ENCODE measurements at regions not wholly inside any gene's neighbourhood (a gene's known extent, or its start where the extent isn't known, plus 50 kb on each side); places are given as distances from the start of the nearest gene placed in this dataset.

DNA sequence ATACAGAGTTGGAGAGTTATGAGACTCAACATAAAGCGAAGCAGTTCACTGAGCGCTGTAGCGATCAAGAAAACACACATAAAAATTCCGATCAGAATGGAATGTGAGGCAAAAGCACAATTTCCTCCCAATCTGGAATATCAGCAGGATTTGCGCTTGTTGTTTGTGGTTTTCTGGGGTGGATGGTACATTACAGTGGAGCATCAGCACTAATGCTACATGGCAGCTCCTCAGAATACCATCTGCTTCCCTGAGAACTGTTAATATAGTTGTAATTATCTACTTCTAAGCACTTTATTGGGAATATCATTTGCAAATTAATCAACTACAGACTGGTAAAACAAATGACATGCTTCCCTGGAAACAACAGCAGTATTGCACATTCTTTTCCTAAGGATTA lies 324.1 kb upstream of the PPARGC1A start:
- H3K27me3 ChIP-seq (replicated peaks; ENCODE audit: insufficient read depth): no peaks in the 10 kb centered on the region
- H3K4me3 ChIP-seq: no peak overlapping the region
- no peaks in the 10 kb centered on the region for H3K4me1 ChIP-seq (ENCODE audit: control insufficient read depth in 1 of 2, low read depth in 2 of 2)
- H3K9me3 ChIP-seq: no peaks in the 10 kb centered on the region
- H3K36me3 ChIP-seq: no peaks in the 10 kb centered on the region
- TF ChIP-seq, protein P1, sequence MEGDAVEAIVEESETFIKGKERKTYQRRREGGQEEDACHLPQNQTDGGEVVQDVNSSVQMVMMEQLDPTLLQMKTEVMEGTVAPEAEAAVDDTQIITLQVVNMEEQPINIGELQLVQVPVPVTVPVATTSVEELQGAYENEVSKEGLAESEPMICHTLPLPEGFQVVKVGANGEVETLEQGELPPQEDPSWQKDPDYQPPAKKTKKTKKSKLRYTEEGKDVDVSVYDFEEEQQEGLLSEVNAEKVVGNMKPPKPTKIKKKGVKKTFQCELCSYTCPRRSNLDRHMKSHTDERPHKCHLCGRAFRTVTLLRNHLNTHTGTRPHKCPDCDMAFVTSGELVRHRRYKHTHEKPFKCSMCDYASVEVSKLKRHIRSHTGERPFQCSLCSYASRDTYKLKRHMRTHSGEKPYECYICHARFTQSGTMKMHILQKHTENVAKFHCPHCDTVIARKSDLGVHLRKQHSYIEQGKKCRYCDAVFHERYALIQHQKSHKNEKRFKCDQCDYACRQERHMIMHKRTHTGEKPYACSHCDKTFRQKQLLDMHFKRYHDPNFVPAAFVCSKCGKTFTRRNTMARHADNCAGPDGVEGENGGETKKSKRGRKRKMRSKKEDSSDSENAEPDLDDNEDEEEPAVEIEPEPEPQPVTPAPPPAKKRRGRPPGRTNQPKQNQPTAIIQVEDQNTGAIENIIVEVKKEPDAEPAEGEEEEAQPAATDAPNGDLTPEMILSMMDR (IDR thresholded peaks at IDR 0.05): no peak
- DNase-seq (ENCODE audit: low spot score) (no peak), ATAC-seq (ENCODE audit: insufficient number of reproducible peaks, low FRiP score, low read depth) (no peak)
- H3K27ac ChIP-seq: no peak overlapping the region

DNA sequence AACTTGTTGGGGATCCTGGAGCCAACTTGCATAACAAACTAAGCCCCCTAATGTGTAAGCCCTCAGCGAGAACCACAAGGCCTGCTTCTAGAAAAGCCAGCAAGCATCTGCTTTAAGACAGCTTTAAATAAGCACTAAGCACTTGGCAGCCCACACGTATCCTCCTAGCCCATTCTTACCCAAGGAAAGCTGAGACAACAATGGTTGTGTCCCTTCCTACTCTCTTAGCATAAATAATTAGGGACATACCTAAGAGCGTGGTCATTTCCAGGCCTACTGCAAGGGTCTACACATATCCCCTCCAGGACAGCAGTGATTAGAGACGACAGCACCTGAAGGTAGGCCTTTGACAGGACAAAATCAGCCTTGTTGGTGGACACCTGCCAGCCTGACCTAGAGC lies 322.8 kb upstream of the PPARGC1A start:
- H3K4me3 ChIP-seq: no peak overlapping the region
- ATAC-seq (ENCODE audit: insufficient number of reproducible peaks, low FRiP score, low read depth) (no peak), DNase-seq (ENCODE audit: low spot score) (no peak)
- H3K27ac ChIP-seq: no peak overlapping the region
- no peaks in the 10 kb centered on the region for H3K4me1 ChIP-seq (ENCODE audit: control insufficient read depth in 1 of 2, low read depth in 2 of 2)
- H3K36me3 ChIP-seq: no peaks in the 10 kb centered on the region
- no peaks in the 10 kb centered on the region for H3K27me3 ChIP-seq (replicated peaks; ENCODE audit: insufficient read depth)
- no peaks in the 10 kb centered on the region for H3K9me3 ChIP-seq
- TF ChIP-seq, protein P1 (IDR thresholded peaks at IDR 0.05): no peak

- Histone ChIP-seq H3K36me3 (no peaks in the 10 kb centered on the region), H3K27ac (no peak overlapping the region), H3K27me3 (replicated peaks; ENCODE audit: insufficient read depth) (no peaks in the 10 kb centered on the region), H3K4me1 (ENCODE audit: control insufficient read depth in 1 of 2, low read depth in 2 of 2) (no peaks in the 10 kb centered on the region), H3K9me3 (no peaks in the 10 kb centered on the region), H3K4me3 (no peak overlapping the region)
- ATAC-seq (ENCODE audit: insufficient number of reproducible peaks, low FRiP score, low read depth) (no peak), DNase-seq (ENCODE audit: low spot score) (no peak)
- TF ChIP-seq, protein P1 (IDR thresholded peaks at IDR 0.05): no peak
These were observed 322.0 kb upstream of the PPARGC1A start for GRCh38 chr4:24211856-24212255.

DNA sequence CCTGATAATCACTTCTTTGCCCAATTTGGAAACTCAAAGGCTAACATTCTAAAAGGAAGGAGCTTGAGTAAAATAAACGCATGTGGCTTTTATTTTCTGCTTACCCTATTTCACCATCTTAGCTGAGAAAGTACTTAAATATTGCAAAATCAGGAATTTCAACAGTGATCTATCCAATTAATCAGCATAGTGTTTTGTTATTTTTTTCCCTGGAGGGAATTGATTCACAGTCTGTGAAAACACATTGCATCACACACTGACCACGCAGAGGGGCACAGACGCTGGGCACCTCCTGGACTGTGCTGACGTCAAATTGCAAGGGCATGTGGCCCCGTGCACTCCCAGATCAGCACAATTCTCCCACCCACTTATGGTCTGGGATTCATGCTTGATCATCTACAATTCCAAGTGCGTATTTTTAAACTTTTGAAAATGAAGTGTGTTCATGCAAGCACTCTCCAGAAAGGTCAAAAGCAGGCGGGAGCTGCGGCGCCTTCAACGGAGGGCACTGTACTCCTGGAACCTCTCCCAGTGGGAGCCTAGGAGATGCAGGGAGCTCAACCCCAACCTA lies 320.6 kb upstream of the PPARGC1A start:
- DNase-seq (ENCODE audit: low spot score) (peak; percentile 3), ATAC-seq (ENCODE audit: insufficient number of reproducible peaks, low FRiP score, low read depth) (no peak)
- Histone ChIP-seq H3K9me3 (no peaks in the 10 kb centered on the region), H3K27ac (no peak overlapping the region), H3K36me3 (no peaks in the 10 kb centered on the region), H3K4me3 (no peak overlapping the region), H3K4me1 (ENCODE audit: control insufficient read depth in 1 of 2, low read depth in 2 of 2) (no peaks in the 10 kb centered on the region), H3K27me3 (replicated peaks; ENCODE audit: insufficient read depth) (no peaks in the 10 kb centered on the region)
- TF ChIP-seq, protein P1 (IDR thresholded peaks at IDR 0.05): no peak

DNA sequence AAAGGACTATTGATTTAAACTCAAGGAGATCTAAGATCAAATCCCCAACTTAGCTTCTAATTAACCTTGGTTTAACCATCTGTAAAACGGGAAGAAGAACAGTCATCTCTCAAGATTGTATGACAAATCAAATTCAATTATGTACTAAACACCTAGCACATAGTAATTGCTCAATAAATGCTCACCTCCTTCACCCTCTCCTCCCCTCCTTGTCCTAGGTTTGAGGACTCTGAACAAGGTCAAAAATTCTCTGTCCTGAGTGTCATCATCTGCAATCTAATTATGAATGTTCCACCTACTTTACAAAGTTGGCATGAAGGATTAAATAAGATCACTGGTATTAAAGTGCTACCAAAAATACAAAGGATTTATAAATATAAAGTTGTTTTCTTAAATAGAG lies 320.1 kb upstream of the PPARGC1A start:
- Histone ChIP-seq H3K4me1 (ENCODE audit: control insufficient read depth in 1 of 2, low read depth in 2 of 2) (no peaks in the 10 kb centered on the region), H3K4me3 (no peak overlapping the region), H3K36me3 (no peaks in the 10 kb centered on the region), H3K9me3 (no peaks in the 10 kb centered on the region), H3K27me3 (replicated peaks; ENCODE audit: insufficient read depth) (no peaks in the 10 kb centered on the region), H3K27ac (no peak overlapping the region)
- DNase-seq (ENCODE audit: low spot score) (no peak), ATAC-seq (ENCODE audit: insufficient number of reproducible peaks, low FRiP score, low read depth) (no peak)
- TF ChIP-seq, protein P1 (IDR thresholded peaks at IDR 0.05): no peak

Data from thoracic aorta (tissue), 2 donors.